ENCODE measurements at regions not wholly inside any gene's neighbourhood (a gene's known extent, or its start where the extent isn't known, plus 50 kb on each side); places are given as distances from the start of the nearest gene placed in this dataset.

DNA sequence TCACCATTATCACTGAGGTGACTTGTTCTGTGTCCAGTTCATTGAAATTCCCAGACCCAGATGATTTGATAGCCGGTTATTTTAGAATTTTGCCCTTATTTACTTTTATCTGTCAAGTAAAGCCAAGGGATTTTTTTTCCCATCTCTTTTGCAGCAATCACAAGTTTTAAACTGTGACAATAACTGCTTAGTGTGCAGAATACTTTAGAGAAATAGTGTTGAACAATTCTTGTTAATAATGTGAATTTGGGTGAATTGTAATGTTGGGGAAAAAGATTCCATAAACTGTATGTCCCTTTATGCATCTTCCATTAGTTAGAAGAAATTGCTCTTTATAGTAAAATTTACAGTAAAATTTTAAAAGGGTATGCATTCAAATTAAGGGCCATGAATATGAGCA is 79.5 kb downstream of the SLITRK6 start:
- TF ChIP-seq POLR2A (IDR thresholded peaks at IDR 0.05): no peak
- TF ChIP-seq, protein P1, sequence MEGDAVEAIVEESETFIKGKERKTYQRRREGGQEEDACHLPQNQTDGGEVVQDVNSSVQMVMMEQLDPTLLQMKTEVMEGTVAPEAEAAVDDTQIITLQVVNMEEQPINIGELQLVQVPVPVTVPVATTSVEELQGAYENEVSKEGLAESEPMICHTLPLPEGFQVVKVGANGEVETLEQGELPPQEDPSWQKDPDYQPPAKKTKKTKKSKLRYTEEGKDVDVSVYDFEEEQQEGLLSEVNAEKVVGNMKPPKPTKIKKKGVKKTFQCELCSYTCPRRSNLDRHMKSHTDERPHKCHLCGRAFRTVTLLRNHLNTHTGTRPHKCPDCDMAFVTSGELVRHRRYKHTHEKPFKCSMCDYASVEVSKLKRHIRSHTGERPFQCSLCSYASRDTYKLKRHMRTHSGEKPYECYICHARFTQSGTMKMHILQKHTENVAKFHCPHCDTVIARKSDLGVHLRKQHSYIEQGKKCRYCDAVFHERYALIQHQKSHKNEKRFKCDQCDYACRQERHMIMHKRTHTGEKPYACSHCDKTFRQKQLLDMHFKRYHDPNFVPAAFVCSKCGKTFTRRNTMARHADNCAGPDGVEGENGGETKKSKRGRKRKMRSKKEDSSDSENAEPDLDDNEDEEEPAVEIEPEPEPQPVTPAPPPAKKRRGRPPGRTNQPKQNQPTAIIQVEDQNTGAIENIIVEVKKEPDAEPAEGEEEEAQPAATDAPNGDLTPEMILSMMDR (IDR thresholded peaks at IDR 0.05): no peak
